ENCODE measurements at regions not wholly inside any gene's neighbourhood (a gene's known extent, or its start where the extent isn't known, plus 50 kb on each side); places are given as distances from the start of the nearest gene placed in this dataset.

GRCh38 chr7:116122972-116123595 lies 87.3 kb upstream of the TES start:
- TF ChIP-seq CTCF (IDR thresholded peaks at IDR 0.05; ENCODE audit: borderline replicate concordance, insufficient read depth, low read depth, low read length) = peak; percentile 58; the same call in 1 of the 2 replicates
- no peak overlapping the region for H3K4me3 ChIP-seq (ENCODE audit: low read depth, low read length)

GRCh38 chr7:116128139-116128538 lies 82.2 kb upstream of the TES start:
- TF ChIP-seq CTCF (IDR thresholded peaks at IDR 0.05; ENCODE audit: borderline replicate concordance, insufficient read depth, low read depth, low read length) = no peak
- no peak overlapping the region for H3K4me3 ChIP-seq (ENCODE audit: low read depth, low read length)

- TF ChIP-seq CTCF (IDR thresholded peaks at IDR 0.05; ENCODE audit: borderline replicate concordance, insufficient read depth, low read depth, low read length) = no peak
- H3K4me3 ChIP-seq (ENCODE audit: low read depth, low read length) = no peak overlapping the region
Observed at GRCh38 chr7:116135306-116135705, 75.0 kb upstream of the TES start.

- TF ChIP-seq CTCF (IDR thresholded peaks at IDR 0.05; ENCODE audit: borderline replicate concordance, insufficient read depth, low read depth, low read length) = peak; percentile 58; the same call in 1 of the 2 replicates
- no peak overlapping the region for H3K4me3 ChIP-seq (ENCODE audit: low read depth, low read length)
Observed at GRCh38 chr7:116138202-116138801, 72.0 kb upstream of the TES start.

- no peak overlapping the region for H3K4me3 ChIP-seq (ENCODE audit: low read depth, low read length)
Observed at GRCh38 chr7:116139007-116139406, 71.3 kb upstream of the TES start.

GRCh38 chr7:116139807-116140206 lies 70.5 kb upstream of the TES start:
- TF ChIP-seq CTCF (IDR thresholded peaks at IDR 0.05; ENCODE audit: borderline replicate concordance, insufficient read depth, low read depth, low read length) = no peak
- no peak overlapping the region for H3K4me3 ChIP-seq (ENCODE audit: low read depth, low read length)

More at GRCh38 chr7:116139007-116139406, 71.3 kb upstream of the TES start:
- no peak for TF ChIP-seq CTCF (IDR thresholded peaks at IDR 0.05; ENCODE audit: borderline replicate concordance, insufficient read depth, low read depth, low read length)

- no peak overlapping the region for H3K4me3 ChIP-seq (ENCODE audit: low read depth, low read length)
- no peak for TF ChIP-seq CTCF (IDR thresholded peaks at IDR 0.05; ENCODE audit: borderline replicate concordance, insufficient read depth, low read depth, low read length)
Observed at GRCh38 chr7:116142374-116142773, 68.0 kb upstream of the TES start.

All from GM12875 (cell line).